GM12864 (cell line): ENCODE measurements at regions not wholly inside any gene's neighbourhood (a gene's known extent, or its start where the extent isn't known, plus 50 kb on each side); places are given as distances from the start of the nearest gene placed in this dataset.

Experiments
- DNase-seq: peaks from one replicate; pipeline ENCODE4 v3.0.0-alpha.2; 2011; ENCODE audit warnings: low read depth
- H3K4me3 ChIP-seq: 2 replicates; pipeline ENCODE4 v1.5.1; 2011; ENCODE audit warnings: mild to moderate bottlenecking, low read depth, low read length, control low read depth
- TF ChIP-seq, protein P1 (sequence below): IDR thresholded peaks from 2 replicates; pipeline ENCODE4 v1.5.1; 2011; ENCODE audit warnings: low read depth, mild to moderate bottlenecking, moderate library complexity, low read length, control low read depth, inconsistent platforms; ENCODE audit errors: missing control alignments

DNA sequence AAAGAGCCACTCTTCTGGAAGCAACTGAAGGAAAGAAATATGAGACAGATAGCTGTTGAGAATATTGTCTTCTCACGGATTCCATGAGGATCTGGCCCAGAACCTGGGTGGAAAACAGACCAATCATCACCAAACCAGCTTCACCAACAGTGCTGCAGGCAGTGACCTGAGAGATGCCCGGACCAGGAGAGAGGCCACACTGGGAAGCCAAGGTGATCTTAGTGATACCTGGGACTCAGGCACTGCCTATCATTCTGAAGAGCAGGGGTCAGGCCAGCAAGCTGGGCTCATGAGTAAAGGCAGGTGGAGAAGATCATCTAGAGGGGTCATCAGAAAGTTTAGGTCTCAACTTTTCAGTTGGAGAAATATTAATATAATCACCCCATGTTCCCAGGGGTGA is 595.8 kb upstream of the CADM1 start:
- no peak for DNase-seq
- H3K4me3 ChIP-seq, result no peak overlapping the region
- TF ChIP-seq, protein P1, sequence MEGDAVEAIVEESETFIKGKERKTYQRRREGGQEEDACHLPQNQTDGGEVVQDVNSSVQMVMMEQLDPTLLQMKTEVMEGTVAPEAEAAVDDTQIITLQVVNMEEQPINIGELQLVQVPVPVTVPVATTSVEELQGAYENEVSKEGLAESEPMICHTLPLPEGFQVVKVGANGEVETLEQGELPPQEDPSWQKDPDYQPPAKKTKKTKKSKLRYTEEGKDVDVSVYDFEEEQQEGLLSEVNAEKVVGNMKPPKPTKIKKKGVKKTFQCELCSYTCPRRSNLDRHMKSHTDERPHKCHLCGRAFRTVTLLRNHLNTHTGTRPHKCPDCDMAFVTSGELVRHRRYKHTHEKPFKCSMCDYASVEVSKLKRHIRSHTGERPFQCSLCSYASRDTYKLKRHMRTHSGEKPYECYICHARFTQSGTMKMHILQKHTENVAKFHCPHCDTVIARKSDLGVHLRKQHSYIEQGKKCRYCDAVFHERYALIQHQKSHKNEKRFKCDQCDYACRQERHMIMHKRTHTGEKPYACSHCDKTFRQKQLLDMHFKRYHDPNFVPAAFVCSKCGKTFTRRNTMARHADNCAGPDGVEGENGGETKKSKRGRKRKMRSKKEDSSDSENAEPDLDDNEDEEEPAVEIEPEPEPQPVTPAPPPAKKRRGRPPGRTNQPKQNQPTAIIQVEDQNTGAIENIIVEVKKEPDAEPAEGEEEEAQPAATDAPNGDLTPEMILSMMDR, result no peak

DNA sequence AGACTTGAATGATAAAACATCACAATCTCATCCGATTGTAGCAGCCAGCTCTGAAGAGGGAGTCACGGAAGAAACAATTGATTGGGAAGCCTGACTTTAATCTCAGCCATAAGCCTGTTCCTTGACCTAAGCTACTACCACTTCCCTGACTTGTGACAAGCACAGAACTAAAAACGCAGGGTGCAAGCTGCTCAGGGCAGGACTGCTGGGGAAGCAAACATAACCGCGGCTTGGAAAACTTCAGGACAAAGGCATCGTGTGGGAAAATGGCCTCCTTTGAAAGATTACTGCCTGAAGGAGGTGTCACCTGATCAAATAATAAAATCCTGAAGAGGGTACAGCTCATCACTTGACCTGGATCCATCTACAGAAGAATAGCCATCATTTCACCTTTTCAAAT is 595.3 kb upstream of the CADM1 start:
- TF ChIP-seq, protein P1, result no peak
- H3K4me3 ChIP-seq, result no peak overlapping the region

DNA sequence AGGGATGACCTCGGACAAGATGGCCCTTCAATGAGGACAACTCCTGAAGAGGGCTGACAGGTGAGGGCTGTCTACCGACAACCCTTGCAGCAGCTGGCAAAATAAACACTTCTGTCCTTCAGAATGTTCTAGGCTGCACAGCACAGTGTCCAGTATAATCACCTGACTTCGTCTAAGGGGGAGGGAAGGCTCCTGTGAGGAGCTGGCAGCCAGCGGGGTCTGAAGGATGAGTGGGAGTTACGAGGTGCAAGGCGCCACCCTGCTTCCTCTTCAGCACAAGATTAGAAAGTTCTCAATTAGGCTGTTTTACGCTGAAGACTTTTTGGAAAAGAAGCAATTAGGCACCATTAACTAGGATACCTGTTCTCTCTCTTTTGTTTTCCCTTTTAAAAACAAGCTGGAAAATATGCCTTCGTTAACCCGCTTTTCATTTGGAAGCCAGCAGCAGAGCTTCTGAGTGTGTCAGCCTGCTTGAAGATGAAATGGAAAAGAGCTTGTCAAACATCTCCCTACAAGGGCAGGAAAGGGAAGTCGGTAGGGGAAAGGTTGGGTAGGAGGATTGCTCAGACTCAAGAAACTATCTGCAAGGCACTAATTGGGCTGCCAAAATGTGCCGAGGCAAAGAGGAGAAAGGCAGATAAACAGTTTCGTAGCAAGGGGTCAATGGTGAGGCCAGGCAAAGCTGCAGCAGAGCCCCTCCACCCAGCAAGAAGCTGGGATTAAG is 592.2 kb upstream of the CADM1 start:
- TF ChIP-seq, protein P1, result no peak
- H3K4me3 ChIP-seq, result no peak overlapping the region

More for the DNA sequence above, 595.3 kb upstream of the CADM1 start:
- no peak for DNase-seq

DNA sequence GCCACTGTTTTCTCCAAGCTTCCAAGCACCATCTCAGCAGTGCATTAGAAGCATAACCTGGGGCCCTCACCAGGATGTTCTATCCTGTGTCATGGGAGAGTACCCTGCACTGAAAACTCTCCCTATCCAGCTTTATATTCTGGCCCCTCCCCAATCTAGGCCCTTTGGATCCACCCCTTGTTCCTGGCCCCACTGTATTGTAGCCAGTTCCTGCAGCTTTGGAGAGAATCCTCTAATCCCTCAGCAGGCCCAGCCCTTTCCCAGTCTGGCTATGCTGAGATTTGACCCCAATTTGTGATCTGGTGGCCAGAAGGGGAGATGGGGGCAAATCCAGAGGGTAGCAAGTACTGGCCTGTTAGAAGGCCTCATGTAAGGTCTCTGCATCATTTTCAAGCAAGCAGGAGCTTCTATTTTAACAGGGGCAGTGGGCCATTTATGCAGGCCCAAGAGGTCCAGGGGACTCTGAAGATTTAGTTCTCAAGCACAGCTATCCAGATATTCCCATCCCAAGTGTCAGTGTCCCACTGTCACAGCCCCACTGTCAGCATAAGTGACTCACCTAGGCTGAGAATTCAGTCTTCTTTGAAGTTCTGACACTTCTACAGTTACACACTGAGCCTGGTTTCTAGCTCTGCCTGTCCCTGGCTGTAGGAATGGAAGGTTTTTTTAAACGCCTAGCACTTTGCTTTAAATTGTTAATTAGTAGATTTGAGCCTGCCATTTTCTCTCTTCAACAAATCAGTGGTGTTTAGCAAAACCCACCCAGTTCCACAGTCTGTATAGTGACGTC is 589.5 kb upstream of the CADM1 start:
- TF ChIP-seq, protein P1, result no peak
- H3K4me3 ChIP-seq, result no peak overlapping the region
- no peak for DNase-seq

More for the DNA sequence above, 592.2 kb upstream of the CADM1 start:
- DNase-seq, result no peak

DNA sequence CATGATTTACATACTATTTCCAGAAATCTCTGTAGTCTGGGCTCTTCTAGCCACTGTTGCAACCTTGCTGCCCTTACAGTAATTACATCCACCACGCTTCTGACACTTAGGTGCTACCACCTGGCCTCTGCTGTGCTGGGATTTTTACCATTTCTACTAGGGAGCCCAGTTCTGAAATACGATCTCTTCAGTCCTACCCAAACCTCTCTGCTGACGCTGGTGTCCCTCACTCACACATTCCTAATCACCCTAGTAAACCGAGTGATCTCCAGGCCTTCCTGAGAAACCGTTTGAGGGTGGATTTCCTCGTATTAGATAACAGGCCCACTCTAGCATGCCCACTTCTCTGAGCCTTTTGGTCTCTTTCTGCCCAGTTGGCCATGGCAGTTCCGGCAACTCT is 588.9 kb upstream of the CADM1 start:
- H3K4me3 ChIP-seq, result no peak overlapping the region
- no peak for DNase-seq
- TF ChIP-seq, protein P1, result no peak

DNA sequence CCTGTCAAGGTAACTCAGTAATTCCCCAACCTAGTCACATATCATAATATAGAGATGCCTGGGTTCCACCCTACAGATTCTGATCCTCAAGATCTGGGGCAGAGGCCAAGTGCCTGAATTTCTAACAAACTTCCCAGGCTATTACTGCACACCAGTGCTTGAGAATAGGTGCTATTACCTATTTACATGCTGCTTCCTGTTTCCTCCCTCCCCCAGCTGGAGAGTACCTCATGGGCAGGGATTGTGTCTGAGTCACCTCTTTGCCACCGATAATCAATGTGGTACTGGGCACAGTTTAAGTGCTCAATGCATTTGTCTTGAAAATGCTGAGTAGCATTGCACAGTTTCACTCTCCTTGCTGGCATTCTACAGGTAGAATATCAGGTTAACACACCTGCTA is 582.2 kb upstream of the CADM1 start:
- no peak for DNase-seq
- H3K4me3 ChIP-seq, result no peak overlapping the region
- TF ChIP-seq, protein P1, result no peak
